ENCODE measurements at regions not wholly inside any gene's neighbourhood (a gene's known extent, or its start where the extent isn't known, plus 50 kb on each side); places are given as distances from the start of the nearest gene placed in this dataset.

GRCh38 chr15:69934607-69935006, 163.1 kb downstream of the TLE3 start:
- Histone ChIP-seq H3K4me1 (ENCODE audit: control insufficient read depth in 5 of 5, insufficient read depth in 5 of 5, low read length in 5 of 5) (no peaks in the 10 kb centered on the region), H3K27ac (ENCODE audit: low read depth, low read length) (no peak overlapping the region), H3K9ac (ENCODE audit: low read length in 5 of 5) (no peak overlapping the region), H3K4me3 (ENCODE audit: low read depth in 1 of 5, low read length in 5 of 5) (no peak overlapping the region), H3K27me3 (ENCODE audit: control insufficient read depth in 5 of 5, insufficient read depth in 4 of 5, low read length in 5 of 5) (peaks cover 0 to 4% (median 0%) of the 10 kb centered on the region in 5 donors), H3K36me3 (ENCODE audit: control insufficient read depth in 5 of 5, insufficient read depth in 5 of 5, low read length in 5 of 5) (no peaks in the 10 kb centered on the region), H3K9me3 (ENCODE audit: control insufficient read depth in 5 of 5, low read length in 5 of 5) (peaks cover 6 to 14% (median 8%) of the 10 kb centered on the region in 5 donors)

GRCh38 chr15:69939513-69940440, 157.9 kb downstream of the TLE3 start:
- no peaks in the 10 kb centered on the region for H3K36me3 ChIP-seq (ENCODE audit: control insufficient read depth in 5 of 5, insufficient read depth in 5 of 5, low read length in 5 of 5)
- H3K4me1 ChIP-seq (ENCODE audit: control insufficient read depth in 5 of 5, insufficient read depth in 5 of 5, low read length in 5 of 5) = no peaks in the 10 kb centered on the region
- H3K9ac ChIP-seq (ENCODE audit: low read length in 5 of 5) = no peak overlapping the region
- no peak overlapping the region for H3K27ac ChIP-seq (ENCODE audit: low read depth, low read length)
- H3K4me3 ChIP-seq (ENCODE audit: low read depth in 1 of 5, low read length in 5 of 5) = no peak overlapping the region
- peaks cover 3 to 10% (median 5%) of the 10 kb centered on the region in 5 donors for H3K9me3 ChIP-seq (ENCODE audit: control insufficient read depth in 5 of 5, low read length in 5 of 5)
- peaks cover 0 to 6% (median 2%) of the 10 kb centered on the region in 5 donors for H3K27me3 ChIP-seq (ENCODE audit: control insufficient read depth in 5 of 5, insufficient read depth in 4 of 5, low read length in 5 of 5)

- Histone ChIP-seq H3K9me3 (ENCODE audit: control insufficient read depth in 5 of 5, low read length in 5 of 5) (peaks cover 0 to 2% (median 0%) of the 10 kb centered on the region in 5 donors), H3K36me3 (ENCODE audit: control insufficient read depth in 5 of 5, insufficient read depth in 5 of 5, low read length in 5 of 5) (no peaks in the 10 kb centered on the region), H3K4me1 (ENCODE audit: control insufficient read depth in 5 of 5, insufficient read depth in 5 of 5, low read length in 5 of 5) (no peaks in the 10 kb centered on the region), H3K27ac (ENCODE audit: low read depth, low read length) (no peak overlapping the region), H3K27me3 (ENCODE audit: control insufficient read depth in 5 of 5, insufficient read depth in 4 of 5, low read length in 5 of 5) (peaks cover 0 to 4% (median 2%) of the 10 kb centered on the region in 5 donors), H3K4me3 (ENCODE audit: low read depth in 1 of 5, low read length in 5 of 5) (no peak overlapping the region), H3K9ac (ENCODE audit: low read length in 5 of 5) (no peak overlapping the region)
These were observed 157.0 kb downstream of the TLE3 start for GRCh38 chr15:69940441-69941300.

GRCh38 chr15:69941301-69941605, 156.5 kb downstream of the TLE3 start:
- H3K4me3 ChIP-seq (ENCODE audit: low read depth in 1 of 5, low read length in 5 of 5) = no peak overlapping the region
- peaks cover 0 to 4% (median 2%) of the 10 kb centered on the region in 5 donors for H3K27me3 ChIP-seq (ENCODE audit: control insufficient read depth in 5 of 5, insufficient read depth in 4 of 5, low read length in 5 of 5)
- H3K27ac ChIP-seq (ENCODE audit: low read depth, low read length) = no peak overlapping the region
- no peaks in the 10 kb centered on the region for H3K4me1 ChIP-seq (ENCODE audit: control insufficient read depth in 5 of 5, insufficient read depth in 5 of 5, low read length in 5 of 5)
- H3K9ac ChIP-seq (ENCODE audit: low read length in 5 of 5) = no peak overlapping the region
- H3K9me3 ChIP-seq (ENCODE audit: control insufficient read depth in 5 of 5, low read length in 5 of 5) = no peaks in the 10 kb centered on the region
- no peaks in the 10 kb centered on the region for H3K36me3 ChIP-seq (ENCODE audit: control insufficient read depth in 5 of 5, insufficient read depth in 5 of 5, low read length in 5 of 5)

- no peaks in the 10 kb centered on the region for H3K36me3 ChIP-seq (ENCODE audit: control insufficient read depth in 5 of 5, insufficient read depth in 5 of 5, low read length in 5 of 5)
- H3K27me3 ChIP-seq (ENCODE audit: control insufficient read depth in 5 of 5, insufficient read depth in 4 of 5, low read length in 5 of 5) = peaks cover 0 to 4% (median 2%) of the 10 kb centered on the region in 5 donors
- H3K4me3 ChIP-seq (ENCODE audit: low read depth in 1 of 5, low read length in 5 of 5) = no peak overlapping the region
- H3K27ac ChIP-seq (ENCODE audit: low read depth, low read length) = no peak overlapping the region
- no peaks in the 10 kb centered on the region for H3K9me3 ChIP-seq (ENCODE audit: control insufficient read depth in 5 of 5, low read length in 5 of 5)
- no peak overlapping the region for H3K9ac ChIP-seq (ENCODE audit: low read length in 5 of 5)
- no peaks in the 10 kb centered on the region for H3K4me1 ChIP-seq (ENCODE audit: control insufficient read depth in 5 of 5, insufficient read depth in 5 of 5, low read length in 5 of 5)
These were observed 155.8 kb downstream of the TLE3 start for GRCh38 chr15:69941706-69942495.

- H3K4me1 ChIP-seq (ENCODE audit: control insufficient read depth in 5 of 5, insufficient read depth in 5 of 5, low read length in 5 of 5) = no peaks in the 10 kb centered on the region
- H3K27ac ChIP-seq (ENCODE audit: low read depth, low read length) = no peak overlapping the region
These were observed 154.1 kb downstream of the TLE3 start for GRCh38 chr15:69943637-69944036.

GRCh38 chr15:69945729-69946128, 152.0 kb downstream of the TLE3 start:
- no peak overlapping the region for H3K27ac ChIP-seq (ENCODE audit: low read depth, low read length)
- H3K9me3 ChIP-seq (ENCODE audit: control insufficient read depth in 5 of 5, low read length in 5 of 5) = no peaks in the 10 kb centered on the region
- no peaks in the 10 kb centered on the region for H3K36me3 ChIP-seq (ENCODE audit: control insufficient read depth in 5 of 5, insufficient read depth in 5 of 5, low read length in 5 of 5)
- H3K4me3 ChIP-seq (ENCODE audit: low read depth in 1 of 5, low read length in 5 of 5) = no peak overlapping the region
- peaks cover 0 to 3% (median 2%) of the 10 kb centered on the region in 5 donors for H3K27me3 ChIP-seq (ENCODE audit: control insufficient read depth in 5 of 5, insufficient read depth in 4 of 5, low read length in 5 of 5)
- H3K9ac ChIP-seq (ENCODE audit: low read length in 5 of 5) = no peak overlapping the region
- no peaks in the 10 kb centered on the region for H3K4me1 ChIP-seq (ENCODE audit: control insufficient read depth in 5 of 5, insufficient read depth in 5 of 5, low read length in 5 of 5)

More at GRCh38 chr15:69943637-69944036, 154.1 kb downstream of the TLE3 start:
- Histone ChIP-seq H3K9ac (ENCODE audit: low read length in 5 of 5) (no peak overlapping the region), H3K36me3 (ENCODE audit: control insufficient read depth in 5 of 5, insufficient read depth in 5 of 5, low read length in 5 of 5) (no peaks in the 10 kb centered on the region), H3K9me3 (ENCODE audit: control insufficient read depth in 5 of 5, low read length in 5 of 5) (no peaks in the 10 kb centered on the region), H3K4me3 (ENCODE audit: low read depth in 1 of 5, low read length in 5 of 5) (no peak overlapping the region), H3K27me3 (ENCODE audit: control insufficient read depth in 5 of 5, insufficient read depth in 4 of 5, low read length in 5 of 5) (peaks cover 0 to 4% (median 2%) of the 10 kb centered on the region in 5 donors)

GRCh38 chr15:69946870-69947269, 150.8 kb downstream of the TLE3 start:
- Histone ChIP-seq H3K4me3 (ENCODE audit: low read depth in 1 of 5, low read length in 5 of 5) (no peak overlapping the region), H3K27me3 (ENCODE audit: control insufficient read depth in 5 of 5, insufficient read depth in 4 of 5, low read length in 5 of 5) (peaks cover 0 to 3% (median 0%) of the 10 kb centered on the region in 5 donors), H3K27ac (ENCODE audit: low read depth, low read length) (no peak overlapping the region), H3K4me1 (ENCODE audit: control insufficient read depth in 5 of 5, insufficient read depth in 5 of 5, low read length in 5 of 5) (no peaks in the 10 kb centered on the region), H3K9me3 (ENCODE audit: control insufficient read depth in 5 of 5, low read length in 5 of 5) (no peaks in the 10 kb centered on the region), H3K36me3 (ENCODE audit: control insufficient read depth in 5 of 5, insufficient read depth in 5 of 5, low read length in 5 of 5) (no peaks in the 10 kb centered on the region), H3K9ac (ENCODE audit: low read length in 5 of 5) (no peak overlapping the region)

- H3K9ac ChIP-seq (ENCODE audit: low read length in 5 of 5) = no peak overlapping the region
- no peak overlapping the region for H3K4me3 ChIP-seq (ENCODE audit: low read depth in 1 of 5, low read length in 5 of 5)
- no peak overlapping the region for H3K27ac ChIP-seq (ENCODE audit: low read depth, low read length)
- H3K9me3 ChIP-seq (ENCODE audit: control insufficient read depth in 5 of 5, low read length in 5 of 5) = no peaks in the 10 kb centered on the region
- no peaks in the 10 kb centered on the region for H3K4me1 ChIP-seq (ENCODE audit: control insufficient read depth in 5 of 5, insufficient read depth in 5 of 5, low read length in 5 of 5)
- H3K27me3 ChIP-seq (ENCODE audit: control insufficient read depth in 5 of 5, insufficient read depth in 4 of 5, low read length in 5 of 5) = peaks cover 0 to 2% (median 0%) of the 10 kb centered on the region in 5 donors
- H3K36me3 ChIP-seq (ENCODE audit: control insufficient read depth in 5 of 5, insufficient read depth in 5 of 5, low read length in 5 of 5) = no peaks in the 10 kb centered on the region
These were observed 150.3 kb downstream of the TLE3 start for GRCh38 chr15:69947394-69947793.
